Inflammatory macrophage (primary cell): ENCODE measurements at regions not wholly inside any gene's neighbourhood (a gene's known extent, or its start where the extent isn't known, plus 50 kb on each side); places are given as distances from the start of the nearest gene placed in this dataset.
A peak's percentile ranks its signal among the peaks of the same experiment; 100 is the strongest.
"Not testable (repeated sequence)": the region's sequence is repeated elsewhere in the genome, so short reads cannot be mapped to it uniquely, and the experiment has no call there.

Experiments used
- DNase-seq, 2 donors: peaks; one replicate each; pipeline ENCODE4 v3.0.0-alpha.2; 2020 to 2022

DNA sequence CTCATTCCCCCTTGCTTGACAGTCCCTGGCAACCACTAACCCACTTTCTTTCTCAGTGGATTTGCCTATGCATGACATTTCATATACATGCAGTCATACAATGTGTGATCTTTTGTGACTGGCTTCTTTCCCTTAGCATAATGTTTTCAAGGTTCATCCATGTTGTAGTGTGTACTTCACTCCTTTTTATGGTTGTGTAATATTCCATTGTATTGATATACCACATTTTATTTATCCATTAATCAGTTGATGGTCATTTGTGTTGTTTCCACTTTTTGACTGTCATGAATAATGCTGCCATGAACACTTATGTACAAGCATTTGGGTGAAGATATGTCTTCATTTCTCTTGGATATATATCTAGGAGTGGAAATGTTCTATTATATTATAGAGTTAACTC is 127.7 kb upstream of the GRIK3 start:
- DNase-seq: no peak

DNA sequence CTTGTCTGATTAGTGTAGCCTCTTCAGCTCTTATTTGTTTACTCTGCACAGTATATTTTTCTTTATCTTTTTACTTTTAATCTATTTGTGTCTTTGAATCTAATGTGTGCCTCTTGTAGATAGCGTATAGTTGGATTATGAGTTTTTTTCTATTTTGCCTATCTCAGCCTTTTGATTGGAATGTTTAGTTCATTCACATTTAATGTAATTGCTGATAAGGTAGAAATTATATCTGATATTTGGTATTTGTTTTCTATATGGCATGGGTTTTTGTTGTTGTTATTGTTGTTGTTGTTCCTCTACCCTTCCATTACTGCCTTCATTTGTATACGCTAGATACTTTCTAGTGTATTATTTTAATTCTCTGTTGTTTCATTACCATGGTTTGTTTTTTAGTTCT is 131.7 kb upstream of the GRIK3 start:
- DNase-seq: no peak

DNA sequence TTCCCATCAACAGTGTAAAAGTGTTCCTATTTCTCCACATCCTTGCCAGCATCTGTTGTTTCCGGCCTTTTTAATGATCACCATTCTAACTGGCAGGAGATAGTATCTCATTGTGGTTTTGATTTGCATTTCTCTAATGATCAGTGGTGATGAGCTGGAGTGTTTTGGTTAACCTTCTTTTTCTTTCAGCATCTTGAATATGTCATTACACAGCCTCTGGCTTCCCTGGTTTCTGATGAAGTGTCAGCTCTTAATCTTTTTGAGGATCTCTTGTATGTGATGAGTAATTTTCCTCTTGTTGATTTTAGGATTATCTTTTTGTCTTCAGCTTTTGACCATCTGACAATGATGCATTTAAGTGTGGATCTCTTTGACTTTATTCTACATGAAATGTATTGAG is 133.2 kb upstream of the GRIK3 start:
- DNase-seq: no peak

DNA sequence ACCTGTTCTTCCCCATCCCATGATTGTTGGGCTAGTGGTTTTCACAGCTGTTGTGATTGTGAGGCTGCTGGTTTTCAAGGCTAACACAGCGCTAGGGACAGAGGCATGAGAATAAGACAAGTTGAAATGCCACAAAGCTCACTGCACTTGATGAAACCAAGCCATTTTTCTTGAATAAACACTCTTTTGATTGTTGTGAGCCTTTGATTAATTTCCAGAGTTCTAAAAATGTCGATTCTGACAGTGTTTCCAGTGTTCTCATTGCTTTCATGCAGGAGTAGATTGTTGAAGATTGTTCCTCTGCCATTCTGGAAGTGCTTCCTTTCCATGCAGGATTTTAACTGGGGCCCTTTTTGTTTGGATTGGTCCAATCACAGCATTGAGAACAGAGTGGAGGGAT is 134.9 kb upstream of the GRIK3 start:
- no peak for DNase-seq

DNA sequence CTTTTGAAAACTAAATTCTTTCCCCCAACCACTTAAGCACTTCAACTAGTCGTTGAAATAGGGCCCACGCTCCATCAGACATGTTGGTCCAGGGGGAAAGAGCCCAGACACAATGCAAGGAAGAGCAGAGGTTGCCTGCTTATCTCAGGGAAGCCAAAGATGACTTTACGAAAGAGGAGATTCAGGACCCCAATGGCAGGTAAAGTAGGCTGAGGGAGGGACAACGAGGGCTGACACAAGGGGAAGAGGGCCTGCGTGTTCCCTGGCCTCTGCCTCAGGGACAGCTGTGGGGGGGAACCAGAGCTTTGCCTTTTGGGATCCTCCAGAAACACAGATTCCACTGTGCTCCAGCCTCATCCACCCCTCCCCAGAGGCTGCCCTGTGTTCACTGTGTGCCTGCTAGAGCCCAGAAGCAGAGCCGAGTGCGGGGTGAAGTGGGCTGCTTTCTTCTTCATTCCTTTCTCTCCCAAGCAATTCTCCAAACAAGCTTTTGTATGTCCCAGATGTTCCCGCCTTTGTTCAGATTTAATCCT is 135.5 kb upstream of the GRIK3 start:
- DNase-seq: no peak

DNA sequence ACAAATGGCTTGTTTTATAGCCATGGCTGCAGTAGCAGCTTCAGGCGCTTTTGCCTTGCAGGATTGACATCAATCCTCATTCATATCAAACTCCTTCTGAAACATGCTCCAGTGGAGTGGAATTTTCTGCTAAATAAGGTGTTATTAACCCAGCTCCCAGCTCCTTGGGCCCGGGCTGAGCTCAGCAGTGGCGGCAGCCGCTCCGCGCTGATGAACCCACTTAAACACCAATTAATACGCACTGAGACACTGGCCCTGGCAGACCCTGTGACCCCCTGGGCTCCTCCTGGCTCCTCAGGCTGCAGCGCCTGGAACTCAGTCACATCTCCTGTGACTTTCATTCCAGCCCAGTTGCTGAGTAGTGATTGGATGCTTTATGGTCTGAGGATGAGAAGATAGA is 137.4 kb upstream of the GRIK3 start:
- no peak for DNase-seq

DNA sequence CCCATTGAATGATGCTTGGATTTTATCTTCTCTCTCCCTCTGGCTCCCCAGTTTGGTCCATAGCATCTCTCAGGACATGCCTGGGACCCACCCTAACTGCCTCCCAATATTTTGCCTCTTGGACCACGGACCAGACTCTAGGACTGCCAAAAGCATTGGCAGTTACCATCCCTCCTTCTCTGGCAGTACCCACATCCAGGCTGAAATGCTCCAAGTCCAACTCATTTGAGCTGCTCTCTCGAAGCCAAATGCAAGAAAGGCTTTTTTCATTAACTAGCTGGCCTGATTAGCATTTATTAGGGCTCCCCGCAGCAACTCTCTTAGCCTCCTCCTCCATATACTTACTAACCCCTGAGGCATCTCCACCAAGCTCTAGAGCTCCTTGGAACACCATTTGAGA is 140.0 kb upstream of the GRIK3 start:
- DNase-seq: no peak

DNA sequence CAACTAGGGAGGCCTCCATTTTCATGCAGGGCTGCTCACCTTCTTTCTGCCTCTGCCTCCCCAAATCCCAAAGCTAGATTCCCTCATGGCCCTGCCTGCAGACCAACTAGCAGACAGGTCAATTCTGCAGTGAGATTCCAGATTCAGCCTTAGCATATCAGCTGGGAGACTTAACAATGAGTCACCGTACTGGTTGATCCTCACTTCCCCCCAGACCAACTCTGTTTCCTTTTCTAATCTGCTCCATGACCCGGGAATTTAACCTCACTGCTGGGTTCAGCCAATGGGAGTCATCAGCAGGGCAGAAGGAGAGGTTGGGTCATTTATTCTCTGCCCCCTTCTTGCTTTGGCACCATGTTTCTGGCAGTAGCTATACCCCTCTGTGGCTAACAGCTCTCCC is 140.6 kb upstream of the GRIK3 start:
- no peak for DNase-seq

DNA sequence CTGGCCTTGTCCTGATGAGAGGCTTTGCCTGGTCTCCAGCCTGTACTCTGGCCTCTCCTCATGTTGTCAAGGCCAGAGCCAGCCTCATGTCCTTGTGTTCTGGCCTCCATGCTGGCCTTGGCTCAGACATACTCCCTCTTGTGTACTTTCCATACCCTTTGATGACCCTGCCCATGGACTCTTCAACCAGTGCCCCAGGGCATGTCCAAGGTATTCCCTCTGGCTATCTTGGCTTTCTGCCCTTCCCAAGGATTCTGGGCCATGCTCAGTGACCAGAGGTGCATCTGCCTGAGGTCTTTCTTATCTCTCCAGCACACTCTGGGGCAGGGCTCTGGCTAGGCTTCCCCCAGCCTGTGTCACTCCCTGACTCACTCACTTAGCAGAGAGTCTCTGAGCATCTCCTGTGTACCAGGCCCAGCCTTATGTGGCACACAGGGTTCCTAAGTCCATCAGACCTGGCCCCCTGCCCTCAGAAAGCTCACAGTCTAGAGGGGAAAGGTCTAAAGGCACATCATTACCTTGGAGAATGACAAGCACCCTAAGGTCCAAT is 141.4 kb upstream of the GRIK3 start:
- DNase-seq: no peak

DNA sequence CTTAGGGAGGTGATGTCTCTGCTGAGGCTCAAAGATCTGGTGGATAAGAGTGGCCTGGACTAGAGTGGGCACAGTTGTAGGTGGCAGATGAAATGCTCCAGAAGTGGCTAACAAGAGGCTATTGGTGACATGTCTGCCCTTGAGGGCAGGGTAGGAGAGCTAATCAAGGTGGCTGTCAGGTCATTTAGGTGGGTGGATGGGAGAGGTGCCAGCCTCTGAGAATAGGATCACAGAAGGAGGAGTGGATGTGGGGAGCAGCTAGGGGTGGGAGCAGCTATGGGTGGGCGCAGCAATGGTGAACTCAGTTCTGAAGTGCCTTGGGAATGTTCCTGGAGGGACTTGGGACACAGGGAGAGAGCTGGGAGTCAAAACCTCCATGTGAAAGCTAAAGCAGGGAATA is 142.0 kb upstream of the GRIK3 start:
- DNase-seq: no peak

DNA sequence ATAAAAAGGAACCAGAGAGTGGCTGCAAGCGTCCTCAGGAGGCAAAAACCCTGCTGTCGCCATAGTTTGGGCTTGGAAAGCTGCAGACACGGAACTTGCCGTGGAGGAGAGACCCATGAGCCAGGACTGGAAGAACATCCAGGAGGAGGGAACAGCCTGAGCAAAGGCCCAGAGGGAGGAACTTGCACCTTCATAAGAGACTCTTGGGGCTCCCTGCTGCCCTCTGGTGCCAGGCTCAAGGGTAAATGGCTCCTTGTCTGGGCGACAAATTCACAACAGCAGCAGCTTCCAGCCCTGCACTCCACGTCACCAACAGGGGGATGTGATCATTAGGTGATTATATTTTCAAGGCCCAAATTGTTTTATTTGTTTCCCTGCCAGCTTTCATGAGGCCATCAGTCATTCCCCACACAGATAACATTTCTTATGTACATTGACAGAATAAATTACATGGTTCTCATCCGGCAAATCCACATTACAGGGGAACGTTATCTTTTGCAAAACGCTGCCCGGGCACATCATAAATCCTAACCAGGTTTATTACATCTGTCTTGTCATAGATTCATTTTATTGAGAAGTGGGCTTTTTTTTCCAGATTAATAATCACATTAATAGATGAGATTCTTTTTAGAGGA is 143.0 kb upstream of the GRIK3 start:
- DNase-seq: peak; percentile 36 to 58

DNA sequence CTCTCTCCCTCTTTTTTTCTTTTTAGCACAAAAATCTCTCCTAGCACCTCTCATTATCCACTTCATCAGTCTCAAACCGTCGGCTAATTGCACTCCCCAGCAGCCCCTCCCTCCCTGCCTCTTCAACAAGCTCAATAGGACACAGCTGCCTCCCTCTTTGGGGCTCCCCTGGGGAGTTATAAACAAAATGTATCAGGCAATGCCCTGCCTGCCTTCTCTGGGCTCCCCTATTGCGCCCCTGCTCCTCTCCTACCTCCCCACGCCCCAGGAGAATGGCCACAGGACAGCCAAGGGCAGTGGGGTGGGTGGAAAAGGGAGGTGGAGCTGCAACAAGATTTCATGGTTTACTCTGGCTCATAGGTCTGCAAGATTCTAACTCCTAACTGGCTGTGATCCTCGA is 147.1 kb upstream of the GRIK3 start:
- no peak for DNase-seq

DNA sequence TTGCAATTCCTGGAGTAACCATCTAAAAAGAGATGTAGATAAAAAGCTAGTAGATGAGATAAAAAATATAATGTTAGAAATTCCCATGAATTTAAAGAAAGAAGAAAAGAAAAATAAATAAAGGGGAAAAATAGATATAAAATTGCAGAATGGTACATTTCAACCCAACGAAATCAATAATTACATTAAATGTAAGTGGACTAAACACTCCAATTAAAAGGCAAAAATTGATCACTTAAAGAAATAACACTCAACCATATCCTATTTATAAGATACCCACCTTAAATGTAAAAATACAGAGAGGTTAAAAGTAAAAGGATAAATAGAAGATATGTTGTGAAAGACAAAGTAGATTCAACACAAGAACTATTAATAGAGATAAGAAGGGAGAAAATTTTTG is 150.5 kb upstream of the GRIK3 start:
- no peak for DNase-seq

DNA sequence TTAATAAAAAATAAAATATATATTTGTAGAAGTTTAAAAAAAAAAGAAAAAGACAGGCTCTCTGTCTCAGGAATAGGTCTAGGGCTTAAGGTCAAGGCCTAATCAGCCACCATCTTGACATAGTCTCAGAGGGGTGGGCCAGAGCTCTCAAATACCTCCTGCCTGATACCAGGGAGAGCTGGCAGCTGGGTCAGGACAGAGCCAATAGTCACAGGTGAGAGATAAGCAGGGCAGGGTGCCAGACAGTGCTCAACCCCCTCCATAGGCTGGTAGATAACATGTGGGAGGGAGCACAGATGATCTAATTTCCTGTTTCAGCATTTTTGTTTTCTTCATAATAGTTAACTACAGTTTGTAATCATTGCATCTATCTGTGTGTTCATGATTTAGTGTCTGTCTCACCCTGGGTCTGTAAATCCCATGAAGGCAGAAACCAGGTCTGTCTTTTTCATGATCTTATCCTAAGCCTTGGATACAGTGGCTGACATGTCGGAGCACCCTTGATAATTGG is 152.0 kb upstream of the GRIK3 start:
- DNase-seq: no peak

DNA sequence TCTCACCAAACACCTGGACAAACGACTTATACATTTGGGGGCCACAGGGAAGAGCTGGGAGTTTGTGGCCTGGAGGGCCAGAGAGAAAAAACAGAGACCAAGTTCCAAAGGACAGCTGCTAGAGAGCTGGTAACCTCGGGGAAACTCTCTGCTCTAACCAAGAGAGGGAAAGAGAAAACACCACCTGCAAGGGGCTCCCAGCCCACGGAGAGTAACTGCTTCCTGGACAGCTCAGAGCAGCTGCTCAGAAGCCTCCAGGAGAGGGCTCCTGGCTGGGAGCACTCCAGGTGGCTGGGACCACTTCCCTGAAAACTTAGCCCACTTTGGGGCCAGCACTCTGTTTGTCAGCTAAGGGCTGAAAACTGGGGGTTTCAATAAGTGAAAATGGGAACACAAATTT is 154.8 kb upstream of the GRIK3 start:
- DNase-seq: no peak

DNA sequence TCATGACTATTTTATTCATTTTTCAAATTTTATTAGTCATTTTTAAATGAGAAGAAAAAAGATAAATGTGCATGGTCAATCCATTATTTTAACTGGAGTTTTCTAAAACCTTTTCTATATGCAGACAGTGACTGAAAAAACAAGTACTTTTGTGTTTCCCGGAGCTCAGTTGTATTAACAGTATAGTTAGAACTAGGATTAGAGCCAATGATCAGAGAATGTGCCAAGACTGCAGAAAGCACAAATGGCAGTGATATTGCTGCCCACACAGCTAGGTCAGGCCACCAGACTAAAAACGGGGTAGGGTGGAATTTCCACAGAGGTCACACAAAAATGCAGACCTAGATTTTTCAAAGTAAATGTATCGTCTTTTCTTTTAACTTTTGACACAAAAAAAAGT is 163.1 kb upstream of the GRIK3 start:
- no peak for DNase-seq

DNA sequence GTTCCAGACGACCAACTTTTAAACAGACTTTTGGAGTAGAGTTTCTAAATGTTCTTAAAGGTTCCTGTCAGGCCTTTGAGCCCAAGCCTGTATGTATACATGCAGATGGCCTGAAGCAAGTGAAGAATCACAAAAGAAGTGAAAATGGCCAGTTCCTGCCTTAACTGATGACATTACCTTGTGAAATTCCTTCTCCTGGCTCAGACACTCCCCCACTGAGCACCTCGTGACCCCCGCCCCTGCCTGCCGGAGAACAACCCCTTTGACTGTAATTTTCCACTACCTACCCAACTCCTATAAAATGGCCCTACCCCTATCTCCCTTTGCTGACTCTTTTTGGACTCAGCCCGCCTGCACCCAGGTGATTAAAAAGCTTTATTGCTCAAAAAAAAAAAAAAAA is 180.0 kb upstream of the GRIK3 start:
- not testable (repeated sequence) for DNase-seq

DNA sequence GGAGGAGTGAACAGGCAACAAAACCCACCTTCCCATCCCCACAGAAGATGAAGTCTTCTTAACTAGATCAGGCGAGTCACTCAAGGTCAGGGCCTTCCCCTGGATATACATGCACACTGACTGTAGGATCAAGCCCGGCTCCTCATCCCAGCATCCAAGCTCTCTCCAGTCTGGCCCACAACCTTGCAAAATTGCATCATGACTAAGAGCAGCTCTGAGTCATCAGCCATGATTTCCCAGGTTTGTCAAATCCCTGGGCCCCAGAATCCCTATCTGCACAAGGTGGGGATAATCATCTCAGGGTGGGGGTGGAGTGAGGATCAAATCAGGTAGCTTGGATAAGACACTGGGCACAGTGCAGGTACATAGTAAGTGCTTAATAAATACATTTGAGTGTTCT is 199.3 kb upstream of the GRIK3 start:
- DNase-seq: no peak

DNA sequence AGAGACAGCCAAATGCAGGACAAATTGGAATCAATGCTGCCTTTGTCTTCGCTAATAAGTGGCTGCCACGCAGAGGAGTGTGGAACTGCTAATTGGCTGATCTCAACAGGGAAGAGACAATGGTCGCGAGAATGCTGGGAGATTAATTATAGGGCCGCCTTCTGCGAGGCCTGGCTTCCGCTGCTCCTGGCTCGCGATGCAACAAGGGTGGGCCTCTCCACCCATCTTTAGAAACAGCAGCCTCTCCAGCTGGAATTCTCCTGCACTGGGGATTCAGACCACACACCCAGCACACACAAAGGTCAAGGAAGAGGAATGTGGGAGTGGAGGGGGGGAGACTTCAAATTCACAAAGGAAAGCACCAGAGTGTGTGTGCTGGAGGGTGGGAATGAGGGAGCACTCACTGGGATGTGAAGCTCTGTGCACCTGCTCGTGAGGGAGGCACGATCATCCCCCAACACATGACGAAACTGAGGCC is 200.7 kb upstream of the GRIK3 start:
- no peak for DNase-seq

DNA sequence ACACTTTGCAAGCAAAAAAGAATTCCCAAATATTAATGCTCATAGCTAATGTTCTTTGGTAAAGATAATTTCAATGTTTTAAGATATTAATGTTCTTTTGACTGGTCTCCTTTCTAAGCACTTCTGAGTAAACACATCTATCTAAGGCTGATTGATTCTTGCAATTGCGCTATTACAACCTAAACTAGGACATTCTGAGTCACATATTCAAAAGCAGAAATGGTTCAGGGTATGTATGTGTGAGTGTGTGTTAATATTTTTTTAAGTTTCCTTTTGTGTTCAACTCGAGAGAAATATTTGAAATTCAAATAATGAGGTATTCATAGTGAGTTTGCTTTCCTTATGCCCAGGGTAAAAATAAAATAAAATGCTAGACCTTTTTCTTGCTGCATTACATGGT is 203.6 kb upstream of the GRIK3 start:
- no peak for DNase-seq

DNA sequence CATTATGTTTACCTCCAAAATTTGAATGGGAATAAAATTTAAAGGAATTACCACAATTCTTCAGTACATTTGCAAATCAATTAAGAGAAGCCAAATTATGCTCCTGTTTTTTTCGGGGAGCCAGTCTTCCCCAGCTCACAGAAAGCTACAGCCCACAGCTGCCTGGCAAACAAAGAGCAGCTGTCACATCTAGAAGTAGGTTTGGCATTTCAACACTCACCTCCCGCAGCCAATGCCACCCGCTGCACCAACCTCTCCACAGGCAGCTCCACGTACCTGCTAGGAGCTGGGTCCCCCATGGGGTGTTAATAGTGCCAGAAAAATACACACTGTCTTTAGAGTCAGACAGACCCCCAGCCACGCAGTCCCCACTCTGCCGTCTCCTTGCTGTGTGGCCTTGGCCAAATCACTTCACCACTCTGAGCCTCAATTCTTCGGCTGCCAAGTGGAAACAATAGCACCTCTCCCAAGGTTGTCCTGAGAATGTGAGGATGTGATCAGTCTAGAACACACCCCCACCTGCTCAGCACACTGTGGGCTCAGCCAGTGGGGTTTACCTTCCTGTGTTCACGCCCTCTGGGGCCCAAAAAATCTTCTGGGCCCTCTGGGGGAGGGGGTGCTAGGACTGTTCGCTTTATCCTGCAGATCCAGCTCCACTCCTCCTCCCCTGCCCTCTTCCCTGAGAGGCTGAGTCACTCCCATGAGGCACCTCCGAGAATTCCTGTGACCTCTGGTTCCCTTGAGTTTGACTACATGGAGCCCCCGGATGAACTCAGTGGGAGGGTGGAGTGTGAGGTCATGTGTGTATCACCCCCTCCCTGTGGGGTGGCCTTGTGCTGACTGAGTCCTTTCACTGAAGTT is 204.3 kb upstream of the GRIK3 start:
- no peak for DNase-seq

DNA sequence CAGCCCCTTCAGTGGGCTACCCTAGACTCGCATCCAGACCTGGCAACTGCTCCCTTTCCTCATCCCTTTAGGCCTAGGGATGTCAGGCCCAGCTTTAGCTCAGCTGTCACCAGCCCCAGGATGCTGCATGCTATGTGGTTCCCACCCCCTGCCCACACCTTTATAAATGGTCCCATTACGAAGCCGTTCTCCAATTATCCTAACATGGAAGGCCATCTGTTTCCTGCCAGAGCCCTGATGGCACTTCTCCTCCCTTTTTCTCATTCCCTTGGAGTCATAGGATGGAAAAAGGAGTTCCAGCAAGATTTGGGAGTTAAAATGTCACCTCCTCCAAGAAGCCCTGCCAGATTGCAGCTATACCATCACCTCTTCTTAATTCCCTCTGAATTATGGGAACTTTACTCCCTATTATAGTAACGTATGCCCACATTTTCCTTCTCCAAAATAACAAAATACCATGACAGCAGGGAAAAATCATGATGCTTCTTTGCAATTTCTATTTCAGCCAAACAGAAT is 205.0 kb upstream of the GRIK3 start:
- no peak for DNase-seq

DNA sequence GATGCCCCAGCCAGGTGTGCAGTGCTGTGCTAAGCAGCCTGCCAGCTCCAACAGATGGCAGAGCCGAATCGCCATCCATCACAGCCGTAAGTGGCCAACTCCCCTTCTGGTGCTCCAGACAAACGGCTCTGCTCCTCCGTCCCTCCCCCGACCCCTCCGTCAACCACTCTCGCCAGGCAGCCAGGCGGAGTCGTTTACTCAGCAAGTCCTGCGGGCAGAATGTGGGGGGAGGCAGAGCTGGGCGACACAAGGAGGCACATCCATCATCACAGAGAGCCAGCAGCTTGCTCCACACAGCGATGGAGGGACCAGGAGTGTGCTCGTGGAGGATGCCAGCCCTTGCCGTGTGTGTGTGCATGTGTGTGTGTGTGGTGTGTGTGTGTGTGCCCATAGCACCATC is 206.6 kb upstream of the GRIK3 start:
- DNase-seq: no peak
